HepG2 (cell line): ENCODE measurements at regions not wholly inside any gene's neighbourhood (a gene's known extent, or its start where the extent isn't known, plus 50 kb on each side); places are given as distances from the start of the nearest gene placed in this dataset.

ENCODE experiments used
- ATAC-seq: fragments of 200-7000 bp; cut with Tn5 transposase; 3 replicates; pipeline ENCODE4 v1.9.1; 2020; ENCODE audit warnings: mild to moderate bottlenecking, moderate library complexity
- BruUV-seq: library from RNA; stranded (reverse); fragments of 400-500 nt; replicated peaks from 2 replicates; lab custom pipeline; 2021; lab: Mats Ljungman, UMichigan
- CTCF ChIA-PET: fragments of 300-600 bp; formaldehyde crosslinking; extraction: SDS; loops from one replicate; lab custom pipeline; 2021; ENCODE audit warnings: low total read pairs, inconsistent platforms, low intra/inter-chr PET ratio; lab: Yijun Ruan, JAX
- POLR2A ChIA-PET: fragments of 350-600 bp; sonication (Branson Sonifier 250); formaldehyde crosslinking; loops from one replicate; lab custom pipeline; 2020; ENCODE audit warnings: antibody characterized with exemption, inconsistent platforms; lab: Yijun Ruan, JAX
- DNase-seq: peaks from one replicate; pipeline ENCODE4 v3.0.0-alpha.2; 2015; ENCODE audit warnings: low spot score
- FAIRE-seq: peaks from 3 replicates; lab custom pipeline; 2011; peaks lifted over from hg19 to GRCh38; lab: Jason Lieb, UNC
- H2AFZ ChIP-seq: one replicate; pipeline ENCODE4 v1.6.1; 2011; ENCODE audit warnings: low read length, inconsistent platforms
- H3K27ac ChIP-seq: fragments of 300-600 bp; 3 replicates; pipeline ENCODE4 v1.8.0; 2011; ENCODE audit warnings: mixed run types, mild to moderate bottlenecking, mixed read lengths, low read length, inconsistent platforms; ENCODE audit not compliant: insufficient read depth; ENCODE audit errors: extremely low read length
- H3K27me3 ChIP-seq, 2 experiments: fragments of 200-600 bp in 1 of 2; 2 replicates in 1 of 2; 3 replicates in 1 of 2; pipeline versions ENCODE4 v1.6.0 to v1.8.0; 2011; ENCODE audit warnings: low read length in 2 of 2, mild to moderate bottlenecking in 2 of 2, moderate library complexity in 2 of 2, inconsistent platforms in 1 of 2; ENCODE audit not compliant: insufficient read depth in 2 of 2, control insufficient read depth in 1 of 2
- H3K36me3 ChIP-seq, 2 experiments: fragments of 200-600 bp in 1 of 2; replicated peaks in 1 of 2; 2 replicates in 1 of 2; 3 replicates in 1 of 2; pipeline versions ENCODE4 v1.5.1 to v1.8.0; 2011; ENCODE audit warnings: low read length in 2 of 2, inconsistent platforms in 1 of 2; ENCODE audit not compliant: insufficient read depth in 2 of 2, control insufficient read depth in 1 of 2
- H3K4me1 ChIP-seq: 2 replicates; pipeline ENCODE4 v1.5.1; 2012; ENCODE audit warnings: low read length, inconsistent platforms; ENCODE audit not compliant: insufficient read depth
- H3K4me2 ChIP-seq: 2 replicates; pipeline ENCODE4 v1.6.0; 2011; ENCODE audit warnings: low read depth, low read length, inconsistent platforms
- H3K4me3 ChIP-seq, 3 experiments: fragments of 200-600 bp in 1 of 3; sonication (generic), shearing (Covaris generic) in 1 of 3; replicated peaks in 1 of 3; 2 replicates each; pipeline ENCODE4 v1.5.1; 2011 to 2016; ENCODE audit warnings: low read length in 3 of 3, inconsistent platforms in 2 of 3, low read depth in 2 of 3, mild to moderate bottlenecking in 2 of 3, control low read depth in 1 of 3, mixed read lengths in 1 of 3; ENCODE audit not compliant: insufficient read depth in 1 of 3
- H3K79me2 ChIP-seq: one replicate; pipeline ENCODE4 v1.6.1; 2011; ENCODE audit warnings: low read length, inconsistent platforms; ENCODE audit not compliant: insufficient read depth
- H3K9ac ChIP-seq: 2 replicates; pipeline ENCODE4 v1.6.0; 2011; ENCODE audit warnings: mild to moderate bottlenecking, low read depth, low read length, inconsistent platforms; ENCODE audit not compliant: insufficient read depth
- H3K9me3 ChIP-seq: 2 replicates; pipeline ENCODE4 v1.5.1; 2012; ENCODE audit warnings: mild to moderate bottlenecking, low read length
- H4K20me1 ChIP-seq: 2 replicates; pipeline ENCODE4 v1.6.0; 2011; ENCODE audit warnings: inconsistent platforms, mild to moderate bottlenecking, low read length, moderate library complexity; ENCODE audit not compliant: insufficient read depth
- AKAP8 ChIP-seq: sonication (generic); formaldehyde crosslinking; IDR thresholded peaks from 2 replicates; pipeline ENCODE4 v1.5.1; 2020; ENCODE audit warnings: mild to moderate bottlenecking, missing genetic modification reagents
- ATF6 ChIP-seq: sonication (generic); formaldehyde crosslinking; conservative IDR thresholded peaks from 2 replicates; pipeline ENCODE4 v1.4.0; 2020; ENCODE audit warnings: missing genetic modification reagents
- BCL6 ChIP-seq: IDR thresholded peaks from 2 replicates; pipeline ENCODE4 v1.6.1; 2016; ENCODE audit warnings: missing genetic modification reagents, missing compliant biosample characterization
- ELK4 ChIP-seq: sonication (generic); formaldehyde crosslinking; IDR thresholded peaks from 2 replicates; pipeline ENCODE4 v1.9.0; 2021; ENCODE audit warnings: missing genetic modification reagents, borderline replicate concordance
- GPBP1L1 ChIP-seq: sonication (generic); formaldehyde crosslinking; IDR thresholded peaks from 2 replicates; pipeline ENCODE4 v1.5.0; 2020; ENCODE audit warnings: mild to moderate bottlenecking, missing genetic modification reagents
- ISL2 ChIP-seq: sonication (generic); formaldehyde crosslinking; IDR thresholded peaks from 2 replicates; pipeline ENCODE4 v1.5.0; 2020; ENCODE audit warnings: missing genetic modification reagents
- JUNB ChIP-seq: sonication (generic); formaldehyde crosslinking; IDR thresholded peaks from 2 replicates; pipeline ENCODE4 v1.8.0; 2022; ENCODE audit warnings: missing genetic modification reagents, mild to moderate bottlenecking, borderline replicate concordance
- NBN ChIP-seq: fragments of 450-650 bp; conservative IDR thresholded peaks from 2 replicates; pipeline ENCODE4 v1.6.1; 2017
- NCOA2 ChIP-seq: sonication (generic); formaldehyde crosslinking; IDR thresholded peaks from 2 replicates; pipeline ENCODE4 v1.8.0; 2022; ENCODE audit warnings: inconsistent platforms
- SIN3A ChIP-seq: IDR thresholded peaks from 2 replicates; pipeline ENCODE4 v1.6.1; 2011; ENCODE audit warnings: low read depth, mild to moderate bottlenecking, control low read depth, low read length, borderline replicate concordance
- SMAD9 ChIP-seq: sonication (generic); formaldehyde crosslinking; IDR thresholded peaks from 2 replicates; pipeline ENCODE4 v1.5.1; 2020; ENCODE audit warnings: mild to moderate bottlenecking, missing genetic modification reagents
- SP2 ChIP-seq: sonication (generic); formaldehyde crosslinking; IDR thresholded peaks from 2 replicates; pipeline ENCODE4 v1.5.1; 2020; ENCODE audit warnings: mild to moderate bottlenecking, missing genetic modification reagents
- ZBTB26 ChIP-seq: IDR thresholded peaks from 2 replicates; pipeline ENCODE4 v1.6.1; 2016; ENCODE audit warnings: missing compliant biosample characterization, missing genetic modification reagents, borderline replicate concordance
- ZBTB44 ChIP-seq: sonication (generic); formaldehyde crosslinking; IDR thresholded peaks from 2 replicates; pipeline ENCODE4 v1.4.0; 2020; ENCODE audit warnings: missing genetic modification reagents
- ZC3H4 ChIP-seq: sonication (generic); formaldehyde crosslinking; IDR thresholded peaks from 2 replicates; pipeline ENCODE4 v1.4.0; 2020; ENCODE audit warnings: missing genetic modification reagents, borderline replicate concordance
- ZFP36L2 ChIP-seq: sonication (generic); formaldehyde crosslinking; IDR thresholded peaks from 2 replicates; pipeline ENCODE4 v1.4.0; 2020; ENCODE audit warnings: missing genetic modification reagents
- ZNF275 ChIP-seq: sonication (generic); formaldehyde crosslinking; IDR thresholded peaks from 2 replicates; pipeline ENCODE4 v1.8.0; 2022; ENCODE audit warnings: missing genetic modification reagents, mild to moderate bottlenecking, inconsistent platforms, borderline replicate concordance
- ZNF44 ChIP-seq: sonication (generic); formaldehyde crosslinking; IDR thresholded peaks from 2 replicates; pipeline ENCODE4 v1.5.1; 2020; ENCODE audit warnings: mild to moderate bottlenecking, missing genetic modification reagents
- WGBS: methylation state at CpG from one replicate; pipeline ENCODE4 v1.1.6; 2017; ENCODE audit warnings: low lambda C conversion rate; 5-methylcytosine and 5-hydroxymethylcytosine counted together
- in situ Hi-C: cut with HindIII; loops from 2 replicates; pipeline ENCODE4 v1.10.0; 2017; ENCODE audit warnings: low pct_unique_long_range_greater_than_20kb; ENCODE audit not compliant: extremely low pct_ligation_motif_present
- intact Hi-C: fragments of 100-400 bp; cut with micrococcal nuclease; formaldehyde crosslinking; loops from one replicate; pipeline ENCODE4 v1.10.0; 2022; ENCODE audit not compliant: unreplicated experiment

GRCh38 chr4:134345244-134345643 is 143.7 kb upstream of the PABPC4L start:
- BruUV-seq: no TSS peak
- in situ Hi-C loops (no loop called here), intact Hi-C loops (no loop called here)
- Histone ChIP-seq H3K4me3 (no peak overlapping the region), H2AFZ (no peak overlapping the region), H3K27me3 (no peaks in the 10 kb centered on the region), H4K20me1 (no peaks in the 10 kb centered on the region), H3K36me3 (no peaks in the 10 kb centered on the region), H3K4me2 (no peak overlapping the region), H3K4me1 (no peaks in the 10 kb centered on the region), H3K27ac (no peak overlapping the region), H3K79me2 (no peaks in the 10 kb centered on the region), H3K9ac (no peak overlapping the region), H3K9me3 (no peaks in the 10 kb centered on the region)
- ChIA-PET POLR2A (no interaction called here), CTCF (no interaction called here)
- DNase-seq: no peak
- FAIRE-seq: no peak
- no peak for ATAC-seq
- 0% methylated on average over 2 of the region's 2 CpGs for WGBS
- no peak for TF ChIP-seq BCL6 (CRISPR knock-in tag)
- TF ChIP-seq NBN: no peak
- no peak for TF ChIP-seq ISL2 (CRISPR knock-in tag)
- no peak for TF ChIP-seq JUNB (CRISPR knock-in tag)
- no peak for TF ChIP-seq ZNF44 (CRISPR knock-in tag)
- TF ChIP-seq SMAD9 (CRISPR knock-in tag): no peak
- no peak for TF ChIP-seq ATF6 (CRISPR knock-in tag)
- no peak for TF ChIP-seq ZC3H4
- TF ChIP-seq ZBTB26 (CRISPR knock-in tag): no peak
- no peak for TF ChIP-seq SIN3A
- TF ChIP-seq ZBTB44 (CRISPR knock-in tag): no peak
- no peak for TF ChIP-seq ZFP36L2
- no peak for TF ChIP-seq NCOA2 (CRISPR knock-in tag)
- no peak for TF ChIP-seq GPBP1L1
- TF ChIP-seq ZNF275 (CRISPR knock-in tag): no peak
- no peak for TF ChIP-seq SP2
- no peak for TF ChIP-seq AKAP8 (CRISPR knock-in tag)
- no peak for TF ChIP-seq ELK4 (CRISPR knock-in tag)
